ENCODE measurements at regions not wholly inside any gene's neighbourhood (a gene's known extent, or its start where the extent isn't known, plus 50 kb on each side); places are given as distances from the start of the nearest gene placed in this dataset.

DNA sequence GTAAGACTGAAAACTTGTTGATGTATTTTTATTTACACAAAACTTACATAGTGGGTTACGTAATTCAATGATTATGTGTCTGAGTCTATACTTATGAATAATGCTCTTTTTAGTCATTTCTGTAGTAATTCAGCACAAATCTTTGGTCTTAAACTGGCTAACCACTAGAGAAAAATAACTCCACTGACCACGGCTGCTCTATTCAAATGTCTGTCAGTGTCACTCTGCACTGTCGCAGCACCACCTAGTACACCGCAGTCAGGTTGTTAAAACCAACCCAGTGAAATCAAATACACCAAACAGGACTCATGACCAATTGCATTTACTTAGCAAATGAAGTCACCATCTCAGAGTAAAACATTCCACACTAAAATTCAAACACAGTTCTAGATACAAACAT is 93.5 kb upstream of the CCDC28A start:
- TF ChIP-seq SPI1 (IDR thresholded peaks at IDR 0.05; ENCODE audit: low read depth, low read length) (no peak), POLR2AphosphoS5 (IDR thresholded peaks at IDR 0.05; ENCODE audit: low read depth, low read length) (no peak), TAF1 (IDR thresholded peaks at IDR 0.05; ENCODE audit: low read depth, low read length) (no peak), POLR2A (IDR thresholded peaks at IDR 0.05; ENCODE audit: low read depth, low read length) (no peak), POU2F2 (IDR thresholded peaks at IDR 0.05; ENCODE audit: low read depth, low read length) (no peak)
